ENCODE measurements at regions not wholly inside any gene's neighbourhood (a gene's known extent, or its start where the extent isn't known, plus 50 kb on each side); places are given as distances from the start of the nearest gene placed in this dataset.

- no peak for TF ChIP-seq CREB1 (IDR thresholded peaks at IDR 0.05; ENCODE audit: low read depth)
- TF ChIP-seq MAX (IDR thresholded peaks at IDR 0.05): no peak
- TF ChIP-seq EGR1 (IDR thresholded peaks at IDR 0.05): no peak
- no peak for TF ChIP-seq TAF1 (IDR thresholded peaks at IDR 0.05; ENCODE audit: low read depth)
- TF ChIP-seq USF1 (IDR thresholded peaks at IDR 0.05): no peak
- TF ChIP-seq NFIC (IDR thresholded peaks at IDR 0.05): no peak
- TF ChIP-seq TCF12 (IDR thresholded peaks at IDR 0.05; ENCODE audit: low read depth): no peak
- no peak for TF ChIP-seq EP300 (IDR thresholded peaks at IDR 0.05; ENCODE audit: borderline replicate concordance)
- TF ChIP-seq YY1 (IDR thresholded peaks at IDR 0.05; ENCODE audit: low read depth): no peak
- TF ChIP-seq, protein P1, sequence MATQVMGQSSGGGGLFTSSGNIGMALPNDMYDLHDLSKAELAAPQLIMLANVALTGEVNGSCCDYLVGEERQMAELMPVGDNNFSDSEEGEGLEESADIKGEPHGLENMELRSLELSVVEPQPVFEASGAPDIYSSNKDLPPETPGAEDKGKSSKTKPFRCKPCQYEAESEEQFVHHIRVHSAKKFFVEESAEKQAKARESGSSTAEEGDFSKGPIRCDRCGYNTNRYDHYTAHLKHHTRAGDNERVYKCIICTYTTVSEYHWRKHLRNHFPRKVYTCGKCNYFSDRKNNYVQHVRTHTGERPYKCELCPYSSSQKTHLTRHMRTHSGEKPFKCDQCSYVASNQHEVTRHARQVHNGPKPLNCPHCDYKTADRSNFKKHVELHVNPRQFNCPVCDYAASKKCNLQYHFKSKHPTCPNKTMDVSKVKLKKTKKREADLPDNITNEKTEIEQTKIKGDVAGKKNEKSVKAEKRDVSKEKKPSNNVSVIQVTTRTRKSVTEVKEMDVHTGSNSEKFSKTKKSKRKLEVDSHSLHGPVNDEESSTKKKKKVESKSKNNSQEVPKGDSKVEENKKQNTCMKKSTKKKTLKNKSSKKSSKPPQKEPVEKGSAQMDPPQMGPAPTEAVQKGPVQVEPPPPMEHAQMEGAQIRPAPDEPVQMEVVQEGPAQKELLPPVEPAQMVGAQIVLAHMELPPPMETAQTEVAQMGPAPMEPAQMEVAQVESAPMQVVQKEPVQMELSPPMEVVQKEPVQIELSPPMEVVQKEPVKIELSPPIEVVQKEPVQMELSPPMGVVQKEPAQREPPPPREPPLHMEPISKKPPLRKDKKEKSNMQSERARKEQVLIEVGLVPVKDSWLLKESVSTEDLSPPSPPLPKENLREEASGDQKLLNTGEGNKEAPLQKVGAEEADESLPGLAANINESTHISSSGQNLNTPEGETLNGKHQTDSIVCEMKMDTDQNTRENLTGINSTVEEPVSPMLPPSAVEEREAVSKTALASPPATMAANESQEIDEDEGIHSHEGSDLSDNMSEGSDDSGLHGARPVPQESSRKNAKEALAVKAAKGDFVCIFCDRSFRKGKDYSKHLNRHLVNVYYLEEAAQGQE (IDR thresholded peaks at IDR 0.05; ENCODE audit: low read depth): no peak
- TF ChIP-seq RAD21 (IDR thresholded peaks at IDR 0.05; ENCODE audit: low read depth): no peak
- TF ChIP-seq TEAD4 (IDR thresholded peaks at IDR 0.05): no peak
- no peak for TF ChIP-seq CEBPB (IDR thresholded peaks at IDR 0.05)
- TF ChIP-seq FOXM1 (IDR thresholded peaks at IDR 0.05; ENCODE audit: borderline replicate concordance, low read depth): no peak
These were observed 475.4 kb upstream of the FAT3 start for GRCh38 chr11:91749251-91749650.

DNA sequence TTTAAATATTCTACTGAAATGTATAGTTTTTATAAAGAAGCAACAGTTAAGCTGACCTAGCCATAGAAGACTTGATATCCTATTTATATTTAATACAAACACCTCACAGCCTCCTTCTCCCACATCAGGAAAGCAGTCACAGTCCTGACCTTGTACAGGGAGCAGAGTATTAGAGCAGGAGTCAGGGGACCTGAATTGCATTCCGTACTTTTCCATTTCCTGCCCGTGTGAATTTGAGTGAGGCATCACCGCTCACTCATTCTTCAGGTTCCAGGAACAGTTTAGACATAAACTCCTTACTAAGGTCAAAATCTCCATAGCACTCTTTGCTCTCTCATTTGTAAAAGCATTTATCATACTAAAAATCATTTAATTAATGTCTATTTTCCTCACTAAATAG, 482.5 kb upstream of the FAT3 start:
- no peak for TF ChIP-seq EP300 (IDR thresholded peaks at IDR 0.05; ENCODE audit: borderline replicate concordance)
- TF ChIP-seq ZBTB7A (IDR thresholded peaks at IDR 0.05; ENCODE audit: low read depth): no peak
- TF ChIP-seq MAX (IDR thresholded peaks at IDR 0.05): no peak
- TF ChIP-seq, protein P1 (IDR thresholded peaks at IDR 0.05; ENCODE audit: low read depth): no peak
- no peak for TF ChIP-seq TAF1 (IDR thresholded peaks at IDR 0.05; ENCODE audit: low read depth)
- no peak for TF ChIP-seq FOXM1 (IDR thresholded peaks at IDR 0.05; ENCODE audit: borderline replicate concordance, low read depth)
- TF ChIP-seq CEBPB (IDR thresholded peaks at IDR 0.05): no peak
- TF ChIP-seq TEAD4 (IDR thresholded peaks at IDR 0.05): no peak
- no peak for TF ChIP-seq USF1 (IDR thresholded peaks at IDR 0.05)
- no peak for TF ChIP-seq NFIC (IDR thresholded peaks at IDR 0.05)
- TF ChIP-seq TCF12 (IDR thresholded peaks at IDR 0.05; ENCODE audit: low read depth): no peak
- TF ChIP-seq YY1 (IDR thresholded peaks at IDR 0.05; ENCODE audit: low read depth): no peak
- no peak for TF ChIP-seq RAD21 (IDR thresholded peaks at IDR 0.05; ENCODE audit: low read depth)
- TF ChIP-seq EGR1 (IDR thresholded peaks at IDR 0.05): no peak
- no peak for TF ChIP-seq CREB1 (IDR thresholded peaks at IDR 0.05; ENCODE audit: low read depth)

DNA sequence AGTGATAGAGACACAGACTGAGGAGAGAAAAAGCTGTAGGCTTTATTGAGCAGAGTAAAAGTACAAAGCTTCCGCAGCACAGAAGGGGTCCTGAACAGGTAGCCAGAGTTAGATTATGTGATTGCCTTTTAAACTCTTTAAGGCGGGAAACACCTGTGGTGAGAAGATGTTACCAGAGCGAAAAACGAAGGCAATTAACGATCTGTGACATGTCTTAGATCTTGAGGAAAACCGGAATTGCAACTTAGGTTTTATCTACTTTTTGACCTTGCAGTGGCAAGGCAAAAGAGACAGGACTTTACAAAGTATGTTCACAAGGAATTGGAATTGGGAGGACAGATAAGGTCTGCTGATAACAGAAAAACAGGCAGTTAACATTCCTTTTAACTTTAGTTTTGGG, 493.6 kb upstream of the FAT3 start:
- no peak for TF ChIP-seq ZBTB7A (IDR thresholded peaks at IDR 0.05; ENCODE audit: low read depth)
- no peak for TF ChIP-seq TAF1 (IDR thresholded peaks at IDR 0.05; ENCODE audit: low read depth)
- TF ChIP-seq, protein P1 (IDR thresholded peaks at IDR 0.05; ENCODE audit: low read depth): no peak
- no peak for TF ChIP-seq CEBPB (IDR thresholded peaks at IDR 0.05)
- no peak for TF ChIP-seq YY1 (IDR thresholded peaks at IDR 0.05; ENCODE audit: low read depth)
- TF ChIP-seq FOXM1 (IDR thresholded peaks at IDR 0.05; ENCODE audit: borderline replicate concordance, low read depth): no peak
- no peak for TF ChIP-seq USF1 (IDR thresholded peaks at IDR 0.05)
- TF ChIP-seq TEAD4 (IDR thresholded peaks at IDR 0.05): no peak
- no peak for TF ChIP-seq NFIC (IDR thresholded peaks at IDR 0.05)
- no peak for TF ChIP-seq EGR1 (IDR thresholded peaks at IDR 0.05)
- TF ChIP-seq EP300 (IDR thresholded peaks at IDR 0.05; ENCODE audit: borderline replicate concordance): no peak
- no peak for TF ChIP-seq RAD21 (IDR thresholded peaks at IDR 0.05; ENCODE audit: low read depth)
- no peak for TF ChIP-seq TCF12 (IDR thresholded peaks at IDR 0.05; ENCODE audit: low read depth)
- TF ChIP-seq CREB1 (IDR thresholded peaks at IDR 0.05; ENCODE audit: low read depth): no peak
- TF ChIP-seq MAX (IDR thresholded peaks at IDR 0.05): no peak

Measured in Ishikawa (cell line).